Endothelial cell of umbilical vein (primary cell): ENCODE measurements at regions not wholly inside any gene's neighbourhood (a gene's known extent, or its start where the extent isn't known, plus 50 kb on each side); places are given as distances from the start of the nearest gene placed in this dataset.
A peak's percentile ranks its signal among the peaks of the same experiment; 100 is the strongest.

Experiments
- BruUV-seq: library from RNA; stranded (reverse); fragments of 400-500 nt; replicated peaks from 2 replicates; lab custom pipeline; 2021; lab: Mats Ljungman, UMichigan
- CTCF ChIA-PET: fragments of 300-600, 350-600 bp; sonication (Branson Sonifier 250); formaldehyde crosslinking; loops from one replicate; lab custom pipeline; 2021; ENCODE audit warnings: antibody characterized with exemption, inconsistent platforms; lab: Charles Lee
- POLR2A ChIA-PET: fragments of 300-600, 350-600 bp; sonication (Branson Sonifier 250); formaldehyde crosslinking; loops from one replicate; lab custom pipeline; 2021; ENCODE audit warnings: antibody characterized with exemption, inconsistent platforms; lab: Charles Lee
- DNase-seq: peaks from one replicate; pipeline ENCODE4 v3.0.0-alpha.2; 2011; ENCODE audit warnings: low read depth, low spot score
- FAIRE-seq: peaks from 2 replicates; lab custom pipeline; 2011; peaks lifted over from hg19 to GRCh38; lab: Jason Lieb, UNC
- H2AFZ ChIP-seq: 2 replicates; pipeline ENCODE4 v1.6.0; 2012; ENCODE audit warnings: low read depth, low read length, control low read depth, inconsistent platforms
- H3K27ac ChIP-seq: 2 replicates; pipeline ENCODE4 v1.5.1; 2011; ENCODE audit warnings: low read depth, mild to moderate bottlenecking, control low read depth, low read length, moderate library complexity; ENCODE audit not compliant: insufficient read depth
- H3K27me3 ChIP-seq, 2 experiments: 2 replicates each; pipeline versions ENCODE4 v1.6.0 to v1.6.1; 2011; ENCODE audit warnings: low read length in 2 of 2, mixed read lengths in 1 of 2; ENCODE audit not compliant: control insufficient read depth in 2 of 2, insufficient read depth in 2 of 2
- H3K36me3 ChIP-seq, 2 experiments: 2 replicates in 1 of 2; 3 replicates in 1 of 2; pipeline ENCODE4 v1.5.1; 2011; ENCODE audit warnings: low read length in 2 of 2, mild to moderate bottlenecking in 1 of 2, moderate library complexity in 1 of 2; ENCODE audit not compliant: control insufficient read depth in 2 of 2, insufficient read depth in 2 of 2; ENCODE audit errors: extremely low read depth in 1 of 2
- H3K4me1 ChIP-seq: 3 replicates; pipeline ENCODE4 v1.5.1; 2011; ENCODE audit warnings: mild to moderate bottlenecking, low read length; ENCODE audit not compliant: control insufficient read depth, insufficient read depth; ENCODE audit errors: extremely low read depth
- H3K4me2 ChIP-seq: 2 replicates; pipeline ENCODE4 v1.6.1; 2011; ENCODE audit warnings: low read length, control low read depth, mixed read lengths; ENCODE audit not compliant: insufficient read depth
- H3K4me3 ChIP-seq, 3 experiments: fragments of 200-600 bp in 1 of 3; sonication (generic), shearing (Covaris generic) in 1 of 3; replicated peaks in 1 of 3; 2 replicates each; pipeline ENCODE4 v1.5.1; 2011 to 2016; ENCODE audit warnings: control low read depth in 3 of 3, low read length in 3 of 3, mild to moderate bottlenecking in 2 of 3, inconsistent platforms in 1 of 3, low read depth in 1 of 3, moderate library complexity in 1 of 3; ENCODE audit not compliant: insufficient read depth in 1 of 3
- H3K79me2 ChIP-seq: 2 replicates; pipeline ENCODE4 v1.6.0; 2012; ENCODE audit warnings: low read length, inconsistent platforms; ENCODE audit not compliant: control insufficient read depth, insufficient read depth
- H3K9ac ChIP-seq: replicated peaks from 2 replicates; pipeline ENCODE3; 2011; ENCODE audit warnings: low read length, control low read depth; ENCODE audit not compliant: insufficient read depth; ENCODE audit errors: extremely low read depth
- H3K9me1 ChIP-seq: replicated peaks from 3 replicates; pipeline ENCODE4 v1.6.0; 2011; ENCODE audit warnings: mild to moderate bottlenecking, low read length; ENCODE audit not compliant: control insufficient read depth, insufficient read depth; ENCODE audit errors: extremely low read depth
- H3K9me3 ChIP-seq: replicated peaks from 2 replicates; pipeline ENCODE4 v1.5.1; 2012; ENCODE audit warnings: low read length, inconsistent platforms; ENCODE audit not compliant: control insufficient read depth, insufficient read depth
- H4K20me1 ChIP-seq: replicated peaks from 2 replicates; pipeline ENCODE3; 2011; ENCODE audit warnings: mild to moderate bottlenecking, low read length; ENCODE audit not compliant: control insufficient read depth, insufficient read depth; ENCODE audit errors: extremely low read depth
- EZH2 ChIP-seq: IDR thresholded peaks from 2 replicates; pipeline ENCODE4 v1.6.1; 2012; ENCODE audit warnings: borderline replicate concordance, low read depth, mild to moderate bottlenecking, moderate library complexity, low read length, inconsistent platforms; ENCODE audit not compliant: severe bottlenecking
- FOS ChIP-seq: IDR thresholded peaks from 2 replicates; pipeline ENCODE4 v1.6.1; 2011; ENCODE audit warnings: mild to moderate bottlenecking, low read length, moderate library complexity, borderline replicate concordance; ENCODE audit not compliant: insufficient read depth
- GATA2 ChIP-seq: IDR thresholded peaks from 2 replicates; pipeline ENCODE4 v1.7.0; 2011; ENCODE audit warnings: low read depth, mild to moderate bottlenecking, moderate library complexity, mixed read lengths, low read length; ENCODE audit not compliant: insufficient read length, insufficient read depth
- JUN ChIP-seq: IDR thresholded peaks from 2 replicates; pipeline ENCODE4 v1.6.1; 2011; ENCODE audit warnings: borderline replicate concordance, low read depth; ENCODE audit not compliant: insufficient read length, insufficient read depth
- MAX ChIP-seq: IDR thresholded peaks from 2 replicates; pipeline ENCODE4 v1.6.1; 2011; ENCODE audit not compliant: insufficient read depth, insufficient read length
- POLR2A ChIP-seq: IDR thresholded peaks from 2 replicates; pipeline ENCODE4 v1.6.1; 2012; ENCODE audit warnings: low read depth, mild to moderate bottlenecking, control low read depth, low read length
- POLR2AphosphoS5 ChIP-seq: IDR thresholded peaks from 2 replicates; pipeline ENCODE4 v1.6.1; 2012; ENCODE audit warnings: low read depth, mild to moderate bottlenecking, control low read depth, low read length, moderate library complexity; ENCODE audit not compliant: insufficient read depth
- dilution Hi-C: fragments of 300-500 bp; cut with MboI; formaldehyde crosslinking; loops from one replicate; pipeline ENCODE4 v1.15.0; 2019; ENCODE audit warnings: low sequenced_read_pairs; ENCODE audit not compliant: extremely low pct_ligation_motif_present
- intact Hi-C: fragments of 100-400 bp; cut with micrococcal nuclease; formaldehyde crosslinking; loops from one replicate; pipeline ENCODE4 v1.10.0; 2022
- TF ChIP-seq, protein P1 (sequence below), 2 donors: IDR thresholded peaks; 1 replicate in 1 of 2; 2 replicates in 1 of 2; pipeline ENCODE4 v1.5.1; 2011; ENCODE audit warnings: low read length in 2 of 2, mild to moderate bottlenecking in 2 of 2, moderate library complexity in 2 of 2, control low read depth in 1 of 2, inconsistent platforms in 1 of 2, low read depth in 1 of 2; ENCODE audit not compliant: insufficient read depth in 1 of 2; ENCODE audit errors: extremely low read depth in 1 of 2

DNA sequence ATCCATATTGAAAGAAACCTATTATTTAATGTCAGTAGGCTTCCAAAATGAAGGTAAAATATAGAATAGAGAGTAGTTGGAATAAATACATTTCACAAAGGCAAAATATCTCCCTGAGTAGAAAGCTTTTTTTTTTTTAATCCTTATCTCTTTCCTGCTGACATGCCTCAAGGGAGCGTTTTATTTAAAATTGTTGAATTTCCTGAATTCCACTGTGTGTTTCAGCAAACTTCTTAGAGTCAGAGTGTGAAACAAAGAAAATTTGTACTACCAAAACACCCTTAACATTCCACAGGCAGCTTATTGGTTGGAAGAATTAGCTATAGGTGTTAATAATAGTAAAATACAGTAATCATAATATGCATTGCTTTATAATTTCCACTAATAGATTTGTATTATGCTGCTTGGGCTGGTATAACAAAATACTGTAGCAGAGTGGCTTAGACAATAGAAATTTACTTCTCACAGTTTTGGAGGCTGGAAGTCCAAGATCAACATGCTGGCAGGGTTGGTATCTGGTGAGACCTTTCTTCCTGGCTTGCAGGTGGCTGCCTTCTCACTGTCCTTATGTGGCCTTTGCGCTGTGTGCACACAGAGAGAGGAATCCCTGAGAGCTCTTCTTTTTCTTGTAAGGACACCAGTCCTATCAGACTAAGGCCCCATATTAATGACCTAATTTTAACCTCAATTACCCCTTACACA is 468.4 kb upstream of the C1orf87 start:
- Histone ChIP-seq H3K27ac (no peak overlapping the region), H3K27me3 (no peaks in the 10 kb centered on the region), H3K36me3 (no peaks in the 10 kb centered on the region), H3K4me3 (no peak overlapping the region), H3K4me1 (no peaks in the 10 kb centered on the region), H3K9me3 (no peaks in the 10 kb centered on the region), H2AFZ (no peak overlapping the region), H3K9ac (no peak overlapping the region), H3K9me1 (no peaks in the 10 kb centered on the region), H3K4me2 (no peak overlapping the region), H4K20me1 (no peaks in the 10 kb centered on the region), H3K79me2 (no peaks in the 10 kb centered on the region)
- no peak for FAIRE-seq
- POLR2A ChIA-PET = no interaction called here
- CTCF ChIA-PET = interaction anchor here (1.0 to 2.0 kb wide), 2 partner anchors 12 to 419 kb away, joined by 3 to 6 read pairs; no protein-coding TSS in a partner anchor
- TF ChIP-seq POLR2AphosphoS5 (no peak), MAX (no peak), GATA2 (no peak), JUN (no peak), EZH2 (no peak)
- BruUV-seq = no TSS peak
- dilution Hi-C loops (no loop called here), intact Hi-C loops (no loop called here)
- DNase-seq = peak; percentile 75

DNA sequence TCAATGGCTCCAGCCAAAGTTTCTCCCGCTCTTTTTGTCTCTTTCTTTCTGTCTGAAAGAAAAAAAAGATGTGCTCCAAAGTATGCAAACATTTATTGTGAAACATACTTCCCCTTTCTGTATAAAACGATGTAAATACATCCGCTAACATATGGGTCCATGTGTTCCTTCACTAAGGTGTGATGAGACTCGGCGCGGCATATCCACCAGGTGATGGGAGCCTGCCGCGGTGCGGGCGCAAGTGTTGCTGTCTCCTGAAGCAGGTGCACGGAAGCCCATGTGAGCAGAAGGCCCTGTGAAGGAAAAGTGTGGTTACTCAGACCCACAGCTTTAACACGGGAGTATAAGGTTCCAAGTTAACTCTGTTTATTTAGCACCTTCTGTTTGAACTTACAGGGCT is 466.6 kb upstream of the C1orf87 start:
- intact Hi-C loops = no loop called here
- H3K9ac ChIP-seq = no peak overlapping the region
- H2AFZ ChIP-seq = no peak overlapping the region
- H4K20me1 ChIP-seq = no peaks in the 10 kb centered on the region
- H3K4me2 ChIP-seq = no peak overlapping the region
- no peak for DNase-seq
- TF ChIP-seq EZH2 (no peak), MAX (no peak), FOS (no peak), GATA2 (no peak), POLR2A (no peak), JUN (no peak)
- TF ChIP-seq, protein P1, sequence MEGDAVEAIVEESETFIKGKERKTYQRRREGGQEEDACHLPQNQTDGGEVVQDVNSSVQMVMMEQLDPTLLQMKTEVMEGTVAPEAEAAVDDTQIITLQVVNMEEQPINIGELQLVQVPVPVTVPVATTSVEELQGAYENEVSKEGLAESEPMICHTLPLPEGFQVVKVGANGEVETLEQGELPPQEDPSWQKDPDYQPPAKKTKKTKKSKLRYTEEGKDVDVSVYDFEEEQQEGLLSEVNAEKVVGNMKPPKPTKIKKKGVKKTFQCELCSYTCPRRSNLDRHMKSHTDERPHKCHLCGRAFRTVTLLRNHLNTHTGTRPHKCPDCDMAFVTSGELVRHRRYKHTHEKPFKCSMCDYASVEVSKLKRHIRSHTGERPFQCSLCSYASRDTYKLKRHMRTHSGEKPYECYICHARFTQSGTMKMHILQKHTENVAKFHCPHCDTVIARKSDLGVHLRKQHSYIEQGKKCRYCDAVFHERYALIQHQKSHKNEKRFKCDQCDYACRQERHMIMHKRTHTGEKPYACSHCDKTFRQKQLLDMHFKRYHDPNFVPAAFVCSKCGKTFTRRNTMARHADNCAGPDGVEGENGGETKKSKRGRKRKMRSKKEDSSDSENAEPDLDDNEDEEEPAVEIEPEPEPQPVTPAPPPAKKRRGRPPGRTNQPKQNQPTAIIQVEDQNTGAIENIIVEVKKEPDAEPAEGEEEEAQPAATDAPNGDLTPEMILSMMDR (IDR thresholded peaks at IDR 0.05; ENCODE audit: extremely low read depth in 1 of 2, insufficient read depth in 1 of 2, low read depth in 1 of 2, low read length in 2 of 2) = no peak
- BruUV-seq = no TSS peak
- H3K36me3 ChIP-seq = no peaks in the 10 kb centered on the region
- H3K9me3 ChIP-seq = no peaks in the 10 kb centered on the region
- H3K4me3 ChIP-seq = no peak overlapping the region
- dilution Hi-C loops = no loop called here
- H3K4me1 ChIP-seq = no peaks in the 10 kb centered on the region
- no peak for FAIRE-seq
- H3K79me2 ChIP-seq = no peaks in the 10 kb centered on the region
- CTCF ChIA-PET = no interaction called here
- H3K9me1 ChIP-seq = no peaks in the 10 kb centered on the region
- no peak overlapping the region for H3K27ac ChIP-seq
- POLR2A ChIA-PET = no interaction called here
- H3K27me3 ChIP-seq = no peaks in the 10 kb centered on the region
